NCI-H1417 (cell line): ENCODE measurements at regions not wholly inside any gene's neighbourhood (a gene's known extent, or its start where the extent isn't known, plus 50 kb on each side); places are given as distances from the start of the nearest gene placed in this dataset.

Experiments
- DNase-seq, 3 experiments: peaks; one replicate each; lab custom pipeline; 2025; lab: John Stamatoyannopoulos, UW

DNA sequence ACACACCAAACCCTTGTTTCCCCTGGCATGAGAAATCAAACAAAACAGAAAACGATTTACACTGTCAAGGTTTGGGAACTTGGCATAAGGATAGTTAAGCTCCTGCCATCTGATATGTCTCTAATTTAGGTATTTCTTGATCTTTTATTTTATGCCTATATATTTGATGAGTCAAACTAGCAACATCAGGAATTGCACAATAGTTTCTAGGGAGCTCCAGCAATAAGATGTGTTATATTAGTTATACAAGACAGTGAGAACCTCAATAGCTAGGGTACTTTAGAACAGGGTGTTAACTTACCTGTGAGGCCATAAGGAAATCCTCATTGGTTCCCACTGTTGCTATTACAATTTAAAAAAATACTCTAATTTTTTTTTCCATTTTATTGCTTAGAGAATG is 474.2 kb downstream of the GBA3 start:
- no peak for DNase-seq

GRCh38 chr4:23166407-23166806 is 473.7 kb downstream of the GBA3 start:
- no peak for DNase-seq

- no peak for DNase-seq
Measured at GRCh38 chr4:23165669-23166068, 472.9 kb downstream of the GBA3 start.

GRCh38 chr4:23163647-23164436 is 471.1 kb downstream of the GBA3 start:
- DNase-seq: peak in 1 of 3 experiments; percentile 6

- no peak for DNase-seq
Measured at GRCh38 chr4:23162275-23162674, 469.5 kb downstream of the GBA3 start.

DNA sequence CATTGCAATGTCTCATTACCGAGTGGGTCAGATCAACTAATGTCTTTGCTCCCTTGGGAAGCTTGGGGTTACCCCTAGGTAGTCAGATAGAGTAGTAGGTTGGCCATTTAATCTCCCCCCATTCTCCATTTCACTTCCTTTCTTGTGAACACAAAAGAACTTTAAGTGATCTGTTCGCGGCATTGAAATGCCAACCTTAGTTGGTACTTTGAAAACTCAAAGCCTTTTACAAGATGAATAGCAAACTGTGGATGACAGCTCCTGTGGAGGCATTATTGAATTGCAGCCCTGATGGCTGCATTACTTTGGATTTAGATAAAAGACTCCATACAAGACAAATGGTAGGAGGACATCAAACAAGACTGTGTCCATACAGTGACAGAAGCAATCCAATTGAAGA is 469.1 kb downstream of the GBA3 start:
- DNase-seq: peak in 1 of 3 experiments; percentile 7

DNA sequence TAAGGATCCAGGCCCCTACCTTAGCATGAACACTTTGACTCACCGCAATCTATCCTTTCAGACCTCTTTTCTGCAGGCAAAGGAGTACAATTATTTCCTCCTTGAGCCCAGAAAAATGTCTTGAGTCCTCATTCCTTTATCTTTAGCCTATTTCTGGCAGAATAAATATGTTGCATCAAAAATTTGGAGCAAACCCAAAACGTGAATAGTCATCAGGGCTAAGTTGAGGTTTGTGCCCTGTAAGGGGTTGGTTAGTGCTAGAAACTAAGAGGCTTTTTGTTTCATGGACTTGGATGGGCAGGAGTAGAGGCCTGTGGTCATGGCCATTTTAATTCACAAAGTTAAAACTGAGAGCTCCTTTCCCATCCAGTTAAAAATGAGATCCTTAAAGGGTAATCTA is 460.3 kb downstream of the GBA3 start:
- no peak for DNase-seq

GRCh38 chr4:23149815-23150214 is 457.1 kb downstream of the GBA3 start:
- no peak for DNase-seq

GRCh38 chr4:23144707-23145106 is 452.0 kb downstream of the GBA3 start:
- DNase-seq: no peak

DNA sequence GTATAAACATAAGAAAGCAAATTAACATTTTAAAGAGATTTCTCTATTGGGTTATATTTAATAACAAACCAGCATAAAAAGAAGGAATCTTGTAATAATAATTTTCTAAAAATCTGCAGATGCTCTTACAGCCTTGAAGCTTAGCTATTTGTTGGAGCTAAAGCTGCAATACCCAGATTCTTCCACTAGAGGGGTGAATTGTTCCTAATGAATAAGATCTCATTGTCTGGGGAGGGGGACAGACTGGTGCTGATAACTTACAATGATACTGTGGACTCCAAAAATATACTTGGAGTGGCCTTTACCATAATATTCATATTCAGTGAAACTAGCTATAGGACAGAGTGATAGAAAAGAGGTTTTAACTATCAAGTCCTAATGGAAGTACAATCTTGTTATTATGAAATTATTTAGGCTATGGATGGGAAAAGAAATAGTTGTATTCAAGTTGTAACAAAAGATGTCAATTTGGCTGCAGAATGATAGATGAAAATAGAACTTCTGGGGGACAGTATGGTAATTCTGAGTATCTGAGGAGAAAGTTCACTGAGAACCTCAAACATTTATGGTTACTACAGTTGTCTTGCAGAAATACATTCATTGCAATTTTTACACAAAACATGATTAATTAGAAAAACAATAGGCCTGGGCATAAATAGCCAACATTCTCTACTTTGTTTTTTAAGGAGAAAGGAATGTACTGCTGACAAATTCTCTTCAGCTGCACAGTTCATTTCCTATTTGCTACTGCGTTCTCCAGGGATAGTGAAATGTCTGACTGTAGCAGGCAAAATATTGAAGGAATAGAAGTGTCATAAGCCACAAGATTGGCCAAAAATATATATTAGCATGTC is 443.3 kb downstream of the GBA3 start:
- peak; percentile 41 to 89 (median 71) for DNase-seq

GRCh38 chr4:23134331-23134730 is 441.6 kb downstream of the GBA3 start:
- peak in 2 of 3 experiments; percentile 11 to 73 for DNase-seq

DNA sequence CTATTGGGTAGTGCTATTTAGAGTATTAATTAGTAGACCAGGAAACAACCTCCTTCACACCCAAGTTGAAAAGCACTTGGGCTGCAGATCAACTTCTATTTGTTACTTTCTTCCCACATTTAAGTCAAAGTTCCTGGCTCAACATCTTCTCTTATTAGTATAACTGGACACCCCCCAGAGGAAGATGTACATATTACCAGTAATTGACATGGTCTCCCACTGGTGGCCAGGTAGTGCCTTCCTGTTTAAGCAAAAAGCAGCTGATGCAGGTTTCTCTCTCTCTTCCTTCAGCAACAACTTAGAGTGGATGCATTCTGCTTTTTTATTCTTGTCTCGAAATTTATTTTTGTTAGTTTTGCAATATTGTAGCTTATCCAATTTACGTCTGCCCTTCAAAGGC is 438.1 kb downstream of the GBA3 start:
- DNase-seq: no peak

GRCh38 chr4:23125118-23125517 is 432.4 kb downstream of the GBA3 start:
- no peak for DNase-seq

- no peak for DNase-seq
Measured at GRCh38 chr4:23122666-23123400, 430.1 kb downstream of the GBA3 start.

DNA sequence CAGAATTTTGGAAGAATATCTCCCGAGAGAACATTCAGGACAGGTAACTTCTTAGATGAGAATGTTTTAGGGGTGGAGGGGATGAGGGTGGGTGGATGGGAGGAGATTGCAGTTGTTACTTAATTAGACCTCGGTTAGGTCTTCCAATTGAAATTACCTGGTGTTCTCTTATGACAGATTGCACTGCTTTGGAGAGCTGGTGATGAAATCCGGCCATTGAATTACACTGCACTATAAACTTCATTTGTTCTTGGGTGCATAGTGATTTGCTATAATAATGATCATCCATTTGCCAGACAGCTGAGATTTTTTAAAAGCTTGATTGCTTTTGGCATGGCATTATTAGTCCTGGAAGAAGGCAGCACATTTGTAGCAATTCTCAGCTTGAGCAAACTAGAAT is 427.6 kb downstream of the GBA3 start:
- DNase-seq: no peak

GRCh38 chr4:23117826-23118225 is 425.1 kb downstream of the GBA3 start:
- no peak for DNase-seq

GRCh38 chr4:23114538-23114937 is 421.8 kb downstream of the GBA3 start:
- no peak for DNase-seq

DNA sequence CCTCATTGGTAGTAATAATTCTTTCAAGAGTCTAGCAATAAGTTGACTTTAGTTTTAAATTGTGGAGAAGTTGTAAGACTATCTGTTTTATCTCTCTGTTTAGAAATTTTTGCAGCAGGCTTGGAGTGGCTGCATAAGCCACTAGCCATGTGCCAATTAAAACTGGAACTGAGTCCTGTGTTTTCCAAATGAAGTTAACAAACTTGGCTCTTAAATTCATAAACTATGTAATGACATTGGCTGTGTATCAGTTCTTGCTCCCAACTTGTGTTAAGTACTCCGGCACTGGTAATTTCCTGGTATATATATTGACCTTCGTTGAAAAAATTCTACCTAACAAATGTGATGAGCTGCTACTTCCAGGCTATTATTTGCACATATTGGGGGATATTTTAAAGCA is 420.4 kb downstream of the GBA3 start:
- DNase-seq: no peak

DNA sequence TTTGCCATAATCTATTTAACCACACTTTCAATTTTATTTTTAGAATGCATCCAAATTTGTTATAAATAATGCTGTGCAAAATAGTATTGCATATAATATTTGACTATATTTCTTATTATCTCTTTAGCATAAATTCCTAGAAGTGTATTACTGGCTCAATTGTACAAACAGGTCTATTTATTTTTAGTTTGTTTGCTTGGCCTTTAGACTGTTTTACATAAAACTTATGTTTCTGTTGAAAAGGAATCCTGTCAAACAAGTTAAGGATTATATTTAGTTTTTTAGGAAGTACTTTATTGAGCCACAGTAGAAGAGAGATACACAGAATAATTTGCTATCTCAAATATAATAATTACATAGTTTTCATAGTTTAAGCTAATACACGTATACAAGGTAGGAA is 413.8 kb downstream of the GBA3 start:
- DNase-seq: no peak

DNA sequence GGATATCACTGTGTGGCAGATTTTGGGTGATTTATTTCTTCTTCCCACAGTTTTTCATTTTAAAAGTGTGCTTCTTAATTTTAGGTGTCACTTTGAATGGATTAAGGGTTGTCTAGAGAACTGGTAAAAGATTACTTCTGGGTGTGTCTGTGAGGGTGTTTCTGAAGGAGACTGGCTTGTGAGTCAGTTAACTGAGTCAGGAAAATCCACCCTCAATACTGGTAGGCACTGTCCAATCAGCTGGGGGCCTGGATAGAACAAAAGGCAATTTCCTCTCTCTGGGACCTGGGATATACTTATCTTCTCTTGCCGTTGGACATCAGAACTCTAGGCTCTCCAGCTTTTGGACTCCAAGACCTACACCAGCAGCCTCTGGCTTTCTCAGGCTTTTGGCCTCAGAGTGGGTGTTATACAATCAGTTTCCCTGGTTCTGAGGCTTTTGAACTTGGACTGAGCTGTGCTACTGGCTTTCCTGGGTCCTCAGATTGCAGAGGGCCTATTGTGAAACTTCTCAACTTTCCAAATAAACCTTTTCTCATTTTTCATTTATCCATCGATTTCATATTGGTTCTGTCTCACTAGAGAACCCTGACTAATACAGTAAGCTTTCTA is 413.1 kb downstream of the GBA3 start:
- DNase-seq: no peak

DNA sequence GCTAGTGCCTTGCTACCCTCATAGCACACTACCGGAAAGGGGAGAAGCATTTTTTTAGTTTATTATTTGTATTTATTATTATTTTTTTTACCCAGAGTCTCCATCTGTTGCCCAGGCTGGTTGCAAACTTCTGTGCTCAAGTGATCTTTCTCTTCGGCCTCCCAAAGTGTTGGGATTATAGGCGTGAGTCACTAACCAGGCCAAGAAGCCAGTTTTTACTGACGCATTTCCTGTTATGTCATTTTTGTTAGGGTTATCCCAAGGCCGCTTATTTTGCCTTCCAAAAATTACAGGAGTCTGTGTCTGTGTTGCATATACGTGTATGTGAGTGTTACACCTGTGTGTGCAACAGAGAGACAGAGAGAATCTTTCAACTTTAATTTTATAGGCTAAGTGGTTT is 404.5 kb downstream of the GBA3 start:
- DNase-seq: no peak

DNA sequence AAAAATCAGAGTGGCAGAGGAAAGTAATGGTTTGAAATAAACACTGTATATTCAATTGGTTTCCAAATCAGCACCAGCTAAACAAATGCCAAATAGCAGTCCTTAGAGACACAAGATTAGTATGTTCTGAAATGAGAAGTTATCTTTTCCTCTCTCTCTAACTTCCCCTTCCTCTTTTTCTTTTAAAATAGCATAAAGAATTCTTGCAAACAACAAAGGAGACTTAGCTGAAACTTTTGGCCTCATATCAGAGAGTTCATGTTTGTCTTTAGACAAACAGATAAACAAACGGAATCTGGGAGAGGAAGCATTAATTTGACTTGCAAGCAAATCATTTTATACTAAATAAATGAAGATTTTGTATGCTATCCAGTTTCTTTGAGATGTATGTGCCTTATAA is 399.0 kb downstream of the GBA3 start:
- DNase-seq: no peak
